ENCODE measurements at regions not wholly inside any gene's neighbourhood (a gene's known extent, or its start where the extent isn't known, plus 50 kb on each side); places are given as distances from the start of the nearest gene placed in this dataset.
A peak's percentile ranks its signal among the peaks of the same experiment; 100 is the strongest.

DNA sequence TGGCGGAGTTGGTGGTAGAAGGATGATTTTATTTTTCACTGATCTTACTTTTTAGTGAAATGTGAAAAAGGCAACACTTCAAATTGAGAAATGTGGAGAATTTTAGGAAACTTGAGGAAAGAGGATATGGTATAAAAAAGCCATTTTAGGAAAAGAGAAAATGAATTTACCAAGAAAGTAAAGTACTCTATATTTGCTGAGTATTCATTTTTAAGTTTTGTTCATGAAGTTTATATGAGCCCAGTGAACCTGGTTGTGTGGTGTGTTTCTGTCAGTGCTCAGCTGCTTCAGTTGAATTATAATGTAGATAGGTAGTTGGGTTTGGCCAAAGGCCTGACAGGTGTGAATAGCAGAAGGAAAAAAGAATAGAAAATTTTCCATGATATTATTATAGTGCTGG lies 345.5 kb upstream of the FSTL5 start:
- TF ChIP-seq, protein P1, sequence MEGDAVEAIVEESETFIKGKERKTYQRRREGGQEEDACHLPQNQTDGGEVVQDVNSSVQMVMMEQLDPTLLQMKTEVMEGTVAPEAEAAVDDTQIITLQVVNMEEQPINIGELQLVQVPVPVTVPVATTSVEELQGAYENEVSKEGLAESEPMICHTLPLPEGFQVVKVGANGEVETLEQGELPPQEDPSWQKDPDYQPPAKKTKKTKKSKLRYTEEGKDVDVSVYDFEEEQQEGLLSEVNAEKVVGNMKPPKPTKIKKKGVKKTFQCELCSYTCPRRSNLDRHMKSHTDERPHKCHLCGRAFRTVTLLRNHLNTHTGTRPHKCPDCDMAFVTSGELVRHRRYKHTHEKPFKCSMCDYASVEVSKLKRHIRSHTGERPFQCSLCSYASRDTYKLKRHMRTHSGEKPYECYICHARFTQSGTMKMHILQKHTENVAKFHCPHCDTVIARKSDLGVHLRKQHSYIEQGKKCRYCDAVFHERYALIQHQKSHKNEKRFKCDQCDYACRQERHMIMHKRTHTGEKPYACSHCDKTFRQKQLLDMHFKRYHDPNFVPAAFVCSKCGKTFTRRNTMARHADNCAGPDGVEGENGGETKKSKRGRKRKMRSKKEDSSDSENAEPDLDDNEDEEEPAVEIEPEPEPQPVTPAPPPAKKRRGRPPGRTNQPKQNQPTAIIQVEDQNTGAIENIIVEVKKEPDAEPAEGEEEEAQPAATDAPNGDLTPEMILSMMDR (conservative IDR thresholded peaks at IDR 0.05; ENCODE audit: low read depth), result no peak
- no peak overlapping the region for H3K27ac ChIP-seq
- CTCF ChIA-PET, result interaction anchor here (0.8 kb wide), 1 partner anchor 12 kb away, joined by 5 read pairs; no protein-coding TSS in a partner anchor
- POLR2A ChIA-PET (ENCODE audit: low non-redundant PET), result no interaction called here
- DNase-seq (ENCODE audit: low spot score), result no peak

- ChIA-PET CTCF (interaction anchor here (0.7 kb wide), 1 partner anchor 55 kb away, joined by 3 read pairs; no protein-coding TSS in a partner anchor), POLR2A (ENCODE audit: low non-redundant PET) (no interaction called here)
- TF ChIP-seq, protein P1 (conservative IDR thresholded peaks at IDR 0.05; ENCODE audit: low read depth), result no peak
- no peak for DNase-seq (ENCODE audit: low spot score)
- H3K27ac ChIP-seq, result no peak overlapping the region
Measured at GRCh38 chr4:162506253-162506652, 342.5 kb upstream of the FSTL5 start.

DNA sequence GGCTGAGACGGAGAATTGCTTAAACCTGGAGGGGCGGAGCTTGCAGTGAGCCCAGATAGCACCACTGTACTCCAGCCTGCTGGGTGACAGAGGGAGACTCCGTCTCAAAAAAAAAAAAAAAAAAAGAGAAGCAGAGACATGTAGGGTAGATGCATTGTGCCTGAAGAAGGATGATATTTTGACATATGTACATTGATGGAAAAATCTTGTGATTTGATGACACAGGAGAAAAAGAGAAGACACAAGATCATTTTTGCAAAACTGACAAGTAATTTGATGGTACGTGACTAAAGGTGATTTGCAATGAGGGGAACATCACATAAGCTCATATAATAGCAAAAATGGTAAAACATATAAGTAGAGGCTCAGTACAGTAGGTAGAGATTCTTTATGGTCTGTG lies 340.1 kb upstream of the FSTL5 start:
- TF ChIP-seq, protein P1 (conservative IDR thresholded peaks at IDR 0.05; ENCODE audit: low read depth), result no peak
- CTCF ChIA-PET, result no interaction called here
- H3K27ac ChIP-seq, result no peak overlapping the region

DNA sequence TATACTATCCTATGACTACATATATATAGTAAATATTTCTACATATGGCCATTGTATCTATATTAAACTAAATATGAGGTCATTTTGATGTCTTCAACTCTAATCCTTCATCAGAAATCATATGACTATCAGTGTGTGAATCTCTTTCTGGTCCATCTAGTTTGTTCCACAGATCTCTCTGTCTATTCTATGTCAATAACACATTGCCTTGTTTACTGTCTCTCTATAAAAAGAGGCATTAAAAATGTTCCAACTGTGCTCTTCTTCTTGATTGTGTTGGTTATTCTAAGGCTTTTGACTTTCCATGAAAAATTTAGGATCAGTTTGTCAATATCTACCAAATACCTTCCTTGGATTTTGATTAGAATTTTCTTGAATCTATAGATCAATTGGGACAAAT lies 338.3 kb upstream of the FSTL5 start:
- ChIA-PET POLR2A (ENCODE audit: low non-redundant PET) (no interaction called here), CTCF (no interaction called here)
- no peak overlapping the region for H3K27ac ChIP-seq
- DNase-seq (ENCODE audit: low spot score), result no peak
- TF ChIP-seq, protein P1 (conservative IDR thresholded peaks at IDR 0.05; ENCODE audit: low read depth), result no peak

More for the DNA sequence above, 340.1 kb upstream of the FSTL5 start:
- no peak for DNase-seq (ENCODE audit: low spot score)
- POLR2A ChIA-PET (ENCODE audit: low non-redundant PET), result no interaction called here

DNA sequence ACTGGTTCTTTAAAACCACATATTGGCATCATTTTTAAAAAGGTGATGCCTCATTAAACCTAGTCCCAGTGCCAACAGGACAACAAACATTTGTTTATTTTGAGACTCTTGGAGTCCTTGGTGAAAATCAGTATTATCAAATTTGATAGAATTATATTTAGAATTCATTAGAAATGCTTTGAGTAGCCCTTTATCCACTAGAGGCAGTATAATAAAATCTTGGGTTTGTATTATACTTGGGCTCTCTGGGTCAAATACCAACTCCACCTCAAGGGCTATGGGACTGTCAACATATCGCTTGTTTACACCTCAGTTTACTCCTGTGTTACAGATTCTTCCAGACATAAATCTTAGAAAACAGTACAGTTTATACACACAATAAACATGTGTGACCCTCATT lies 335.7 kb upstream of the FSTL5 start:
- CTCF ChIA-PET, result no interaction called here
- peak; percentile 2 for DNase-seq (ENCODE audit: low spot score)
- H3K27ac ChIP-seq, result no peak overlapping the region
- TF ChIP-seq, protein P1 (conservative IDR thresholded peaks at IDR 0.05; ENCODE audit: low read depth), result peak; percentile 15
- POLR2A ChIA-PET (ENCODE audit: low non-redundant PET), result no interaction called here

- POLR2A ChIA-PET (ENCODE audit: low non-redundant PET), result no interaction called here
- H3K27ac ChIP-seq, result no peak overlapping the region
- CTCF ChIA-PET, result interaction anchor here (0.6 to 2.1 kb wide), 8 partner anchors 409 to 1835 kb away, joined by 3 to 8 read pairs (median 3); partner anchors contain the start of gene NPY1R
- no peak for DNase-seq (ENCODE audit: low spot score)
- TF ChIP-seq, protein P1 (conservative IDR thresholded peaks at IDR 0.05; ENCODE audit: low read depth), result no peak
Measured at GRCh38 chr4:162498168-162498567, 334.4 kb upstream of the FSTL5 start.

Measured in RWPE1 (cell line).